GM23248 (cell line): ENCODE measurements at regions not wholly inside any gene's neighbourhood (a gene's known extent, or its start where the extent isn't known, plus 50 kb on each side); places are given as distances from the start of the nearest gene placed in this dataset.

Experiments
- EZH2 ChIP-seq: fragments of 200-600 bp; sonication (generic); IDR thresholded peaks from 2 replicates; pipeline ENCODE4 v1.6.1; 2018; ENCODE audit warnings: antibody characterized with exemption, mild to moderate bottlenecking; ENCODE audit not compliant: insufficient read depth, poor library complexity, severe bottlenecking
- EZH2phosphoT487 ChIP-seq: fragments of 200-600 bp; sonication (generic); IDR thresholded peaks from 2 replicates; pipeline ENCODE4 v1.6.1; 2018; ENCODE audit warnings: antibody characterized with exemption, moderate library complexity, mild to moderate bottlenecking, low read depth; ENCODE audit not compliant: insufficient read depth

DNA sequence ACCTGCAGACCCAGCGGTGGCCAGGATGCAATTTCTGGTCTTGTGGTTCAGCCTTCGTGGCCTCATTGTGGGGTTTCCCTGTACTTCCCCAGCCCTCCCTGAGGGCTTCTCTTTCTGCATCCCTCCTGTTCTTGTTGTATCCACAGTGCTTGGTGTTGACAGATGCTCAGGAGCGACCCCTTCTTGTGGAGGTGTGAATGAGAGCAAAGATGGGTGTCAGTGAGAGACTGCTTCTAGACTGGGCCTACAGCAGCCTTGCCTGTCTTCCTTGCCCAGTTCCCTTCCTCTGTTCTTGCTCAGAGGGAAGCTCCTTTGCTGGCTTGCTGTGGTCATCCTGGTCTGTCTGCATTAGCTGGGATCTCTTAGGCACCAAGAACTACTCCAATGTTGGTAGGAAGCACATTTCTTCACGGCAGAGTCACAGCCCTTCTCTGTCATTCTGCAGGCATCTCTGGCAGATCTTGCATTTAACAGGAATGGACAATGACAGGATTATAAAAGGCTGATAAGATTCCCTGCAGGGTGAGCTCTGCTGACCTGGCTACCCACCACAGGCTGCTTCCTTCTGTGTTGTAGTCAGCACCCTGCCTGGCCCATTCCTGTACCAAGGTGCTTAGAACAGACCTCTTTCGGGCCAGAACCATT lies 317.8 kb upstream of the C2CD4B start:
- TF ChIP-seq EZH2 (no peak), EZH2phosphoT487 (no peak)
